SIG-M5 treated with dmso at 0.1 percent for 504 hours (cell line): ENCODE measurements at regions not wholly inside any gene's neighbourhood (a gene's known extent, or its start where the extent isn't known, plus 50 kb on each side); places are given as distances from the start of the nearest gene placed in this dataset.
A peak's percentile ranks its signal among the peaks of the same experiment; 100 is the strongest.

Experiments used
- DNase-seq: peaks from one replicate; lab custom pipeline; 2025; ENCODE audit not compliant: unreplicated experiment; lab: John Stamatoyannopoulos, UW

- no peak for DNase-seq
Observed at GRCh38 chr17:74004056-74004455, 199.4 kb upstream of the RPL38 start.

GRCh38 chr17:74005790-74006189 is 197.7 kb upstream of the RPL38 start:
- no peak for DNase-seq

DNA sequence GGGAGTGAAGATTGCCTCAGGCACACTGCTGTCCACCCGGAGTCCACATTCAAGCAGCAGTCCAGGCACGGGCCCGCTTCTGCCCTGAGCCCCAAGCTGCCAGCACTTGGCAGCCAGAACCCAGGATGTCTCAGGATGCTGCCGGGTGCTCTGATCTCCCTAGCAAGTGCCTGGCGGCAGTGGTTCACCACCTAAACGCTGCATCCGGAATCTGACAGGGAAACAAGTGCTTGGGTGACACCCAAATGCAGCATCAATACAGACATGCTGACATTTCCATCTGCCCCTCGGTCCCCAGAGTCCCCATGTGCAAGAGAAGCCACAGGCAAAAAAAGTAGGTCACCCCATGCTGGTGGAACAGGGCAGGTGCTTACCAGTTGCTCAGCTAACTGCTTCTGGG is 197.1 kb upstream of the RPL38 start:
- DNase-seq = no peak

DNA sequence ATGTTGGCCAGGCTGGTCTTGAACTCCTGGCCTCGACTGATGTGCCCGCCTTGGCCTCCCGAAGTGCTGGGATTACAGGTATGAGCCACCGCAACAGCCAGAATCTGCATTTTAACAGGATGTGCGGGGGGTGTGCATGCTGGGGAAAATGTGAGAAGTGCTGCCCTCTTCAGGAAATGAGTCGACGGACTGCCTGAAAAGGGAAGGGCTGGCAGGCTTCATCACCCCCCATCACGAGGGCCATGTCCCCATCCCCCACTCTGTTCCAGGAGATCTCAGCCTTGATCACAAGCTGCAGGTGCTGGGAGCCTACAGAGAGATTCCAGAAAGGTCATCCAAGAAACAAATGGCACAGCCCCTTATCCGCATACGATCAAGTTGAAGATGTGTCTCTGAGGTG is 195.3 kb upstream of the RPL38 start:
- peak; percentile 40 for DNase-seq

- no peak for DNase-seq
Observed at GRCh38 chr17:74009056-74009625, 194.3 kb upstream of the RPL38 start.

DNA sequence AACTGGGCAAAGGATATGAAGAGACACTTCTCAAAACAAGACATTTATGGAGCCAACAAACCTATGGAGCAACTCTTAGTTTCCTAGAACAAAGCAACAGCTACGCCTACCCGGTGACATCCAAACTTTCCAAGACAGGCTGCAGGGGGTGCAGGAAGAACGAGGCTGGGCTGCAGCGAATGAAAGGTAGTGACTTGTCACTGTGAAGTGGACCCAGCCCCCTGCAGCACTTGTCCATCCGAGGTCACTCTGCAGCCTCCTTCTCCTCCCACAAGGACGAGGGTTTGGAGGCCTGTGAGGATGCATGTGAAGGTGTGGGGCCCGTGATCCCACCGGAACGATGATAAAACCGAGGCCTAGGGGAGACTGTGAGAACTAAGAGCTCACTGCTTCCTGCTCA is 192.6 kb upstream of the RPL38 start:
- no peak for DNase-seq

DNA sequence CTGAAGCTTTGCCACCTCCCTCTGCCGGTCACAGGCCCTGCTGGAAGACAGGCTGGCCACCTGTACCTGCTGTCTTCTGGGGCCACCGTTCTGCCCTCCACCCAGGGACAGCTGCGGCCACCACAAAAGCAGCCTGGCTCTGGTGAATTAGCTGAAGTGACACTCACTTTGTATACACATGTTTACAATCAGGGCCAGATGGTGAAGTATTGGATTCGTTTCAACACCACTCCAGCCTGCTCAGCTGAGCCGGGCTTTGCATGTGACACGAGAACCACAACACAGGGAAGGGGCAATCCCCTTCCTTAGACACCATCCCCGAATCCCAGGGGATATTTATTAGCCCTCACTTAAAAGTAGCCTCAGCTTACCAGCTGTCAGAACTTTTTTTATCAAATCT is 191.5 kb upstream of the RPL38 start:
- no peak for DNase-seq

DNA sequence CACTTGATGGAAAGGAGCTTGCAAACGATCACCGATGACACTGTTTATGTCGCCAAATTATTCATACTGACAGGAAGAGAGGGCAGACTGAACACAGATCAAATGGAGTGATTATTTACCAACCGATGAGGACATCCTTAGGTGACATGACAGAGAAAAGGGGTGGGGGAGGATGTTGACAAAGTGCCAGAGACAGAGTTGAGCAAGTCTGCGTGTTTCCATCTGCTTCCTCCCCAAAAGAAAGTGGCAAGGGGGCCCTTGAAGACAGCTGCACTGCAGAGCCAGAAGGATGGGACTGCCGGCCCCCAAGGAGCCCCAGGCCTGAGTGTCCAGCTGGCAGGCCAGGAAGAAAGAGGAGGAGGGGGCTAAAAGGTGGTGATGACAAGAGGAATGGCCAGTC is 191.0 kb upstream of the RPL38 start:
- peak; percentile 39 for DNase-seq

GRCh38 chr17:74015316-74015715 is 188.2 kb upstream of the RPL38 start:
- DNase-seq = no peak

- no peak for DNase-seq
Observed at GRCh38 chr17:74015990-74016389, 187.5 kb upstream of the RPL38 start.

DNA sequence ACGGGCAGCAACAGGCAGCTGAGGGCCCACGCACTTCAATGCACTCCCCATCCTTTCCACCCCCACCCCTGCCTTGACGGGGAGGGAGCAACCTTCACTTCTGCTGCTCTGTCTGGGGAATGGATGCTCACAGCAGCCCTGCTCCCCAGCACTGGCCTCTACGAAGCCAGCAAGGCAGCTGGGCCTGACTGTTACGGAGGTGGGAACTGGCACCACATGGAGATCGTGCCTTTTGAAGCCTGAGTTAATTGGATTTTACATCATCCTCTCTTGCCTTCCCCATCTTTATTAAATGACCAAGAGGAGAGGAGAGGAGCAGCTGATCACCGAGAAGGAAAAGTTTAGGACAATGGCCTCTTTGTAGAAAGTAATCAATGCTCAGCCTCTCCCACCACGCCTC is 187.0 kb upstream of the RPL38 start:
- no peak for DNase-seq

- no peak for DNase-seq
Observed at GRCh38 chr17:74017466-74017865, 186.0 kb upstream of the RPL38 start.

GRCh38 chr17:74018115-74018514 is 185.4 kb upstream of the RPL38 start:
- no peak for DNase-seq

DNA sequence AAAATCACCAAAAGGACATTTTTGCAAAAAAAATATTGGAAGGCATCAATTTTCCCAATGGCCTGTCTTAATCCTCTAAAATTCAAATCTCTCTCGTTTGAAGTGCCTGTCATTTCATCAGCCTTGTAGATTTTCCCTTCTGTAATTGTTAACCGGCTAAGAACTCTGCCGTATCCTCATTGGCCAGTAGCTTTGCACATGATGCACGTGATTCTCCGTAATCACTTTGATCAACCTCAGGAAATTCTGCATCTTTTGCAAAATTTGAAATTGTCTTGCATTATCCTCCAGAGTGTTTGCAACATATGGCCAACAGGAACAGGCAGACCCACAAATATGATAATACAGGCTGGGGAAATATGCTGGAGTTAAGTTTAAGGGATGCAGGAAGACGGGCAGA is 184.2 kb upstream of the RPL38 start:
- no peak for DNase-seq

GRCh38 chr17:74019860-74020259 is 183.6 kb upstream of the RPL38 start:
- no peak for DNase-seq

GRCh38 chr17:74020522-74020921 is 183.0 kb upstream of the RPL38 start:
- no peak for DNase-seq

- DNase-seq = no peak
Observed at GRCh38 chr17:74024871-74025531, 178.5 kb upstream of the RPL38 start.

DNA sequence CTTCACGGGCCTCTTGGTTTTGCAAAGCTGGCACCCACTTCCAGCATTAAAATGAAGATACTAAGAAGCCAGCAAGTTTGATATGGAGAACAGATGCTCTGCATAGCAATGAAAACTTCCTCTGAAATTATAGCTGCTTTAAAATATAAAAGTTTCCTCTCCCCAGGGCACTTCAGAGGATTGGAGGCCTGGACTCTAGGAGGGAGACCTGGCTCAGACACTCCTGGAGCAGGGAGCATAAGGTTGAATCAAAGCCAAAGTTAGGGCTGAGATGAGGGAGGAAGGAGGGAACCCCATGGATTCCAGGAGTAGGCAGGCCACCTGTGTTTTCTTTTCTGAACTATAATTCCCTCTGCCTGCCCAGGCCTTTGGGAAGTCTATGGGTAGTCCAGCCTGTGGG is 176.0 kb upstream of the RPL38 start:
- DNase-seq = no peak

DNA sequence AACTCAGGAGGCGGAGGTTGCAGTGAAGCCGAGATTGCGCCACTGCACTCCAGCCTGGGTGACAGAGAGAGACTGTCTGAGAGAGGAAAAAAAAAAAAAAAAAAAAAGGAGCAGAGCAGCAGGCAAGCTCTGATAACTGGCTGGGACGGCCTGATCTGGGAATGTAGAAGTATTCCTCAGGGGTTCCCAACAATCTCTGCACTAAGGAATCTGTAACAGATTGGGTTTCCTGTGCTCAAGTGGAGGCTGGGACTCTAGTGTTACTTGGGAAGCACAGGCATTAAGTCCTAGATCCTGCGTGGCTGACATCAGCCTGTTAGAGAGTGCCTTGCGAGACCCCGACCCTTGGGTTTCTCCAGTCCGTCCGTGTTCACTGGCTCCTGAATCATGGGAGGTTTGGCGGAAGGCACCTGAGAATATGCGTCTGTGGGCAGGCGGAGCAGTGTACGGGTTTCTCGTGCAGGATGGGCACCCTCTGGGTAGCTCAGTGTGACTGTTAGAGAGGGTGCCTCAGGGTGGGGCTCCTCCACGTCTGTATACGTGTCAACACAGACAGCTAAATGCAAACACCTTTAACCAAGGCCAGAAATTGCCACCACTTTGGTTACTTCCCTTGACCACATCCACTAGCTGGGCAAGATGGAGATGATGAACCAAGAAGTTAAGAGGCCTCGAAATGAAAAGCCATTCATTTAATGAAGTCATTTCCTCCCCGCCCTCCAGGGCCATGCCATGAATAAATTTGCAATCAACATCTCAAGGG is 174.9 kb upstream of the RPL38 start:
- DNase-seq = no peak

DNA sequence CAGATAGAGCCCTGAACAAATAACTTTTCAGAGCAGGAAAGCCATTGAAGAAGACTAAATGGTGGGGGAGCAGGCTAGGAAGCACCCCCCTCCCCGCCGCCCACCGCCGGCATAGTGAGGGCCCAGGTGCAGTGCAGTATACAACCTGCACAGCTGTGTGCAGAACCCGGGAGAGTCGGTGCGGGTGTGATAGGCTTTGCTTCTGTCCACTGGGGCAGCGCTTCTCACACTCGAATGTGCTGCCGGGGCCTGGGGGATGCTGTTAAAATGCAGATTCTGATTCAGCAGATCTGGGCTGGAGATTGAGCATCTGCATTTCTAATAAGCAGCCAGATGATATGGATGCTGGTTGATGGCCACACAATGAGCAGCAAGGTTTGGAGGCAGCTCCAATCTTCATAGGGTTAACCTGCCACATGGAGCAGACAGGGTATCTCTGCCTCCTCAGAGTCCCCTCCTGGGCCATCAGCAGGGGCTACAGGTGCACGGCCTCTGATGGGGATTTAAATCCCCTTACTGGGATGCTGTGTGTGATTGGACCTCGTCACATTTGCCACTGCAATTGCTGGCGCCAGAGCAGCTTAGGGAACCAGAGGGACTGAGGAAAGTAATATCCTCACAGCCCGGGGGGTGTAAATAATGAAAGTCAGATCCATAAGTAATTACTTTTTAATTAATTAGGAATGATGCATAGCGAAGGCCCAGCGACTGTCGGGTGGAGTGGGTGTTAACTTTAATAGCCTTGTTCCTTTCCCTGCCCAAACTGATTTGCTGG is 172.0 kb upstream of the RPL38 start:
- DNase-seq = no peak

GRCh38 chr17:74032222-74032621 is 171.3 kb upstream of the RPL38 start:
- DNase-seq = no peak

DNA sequence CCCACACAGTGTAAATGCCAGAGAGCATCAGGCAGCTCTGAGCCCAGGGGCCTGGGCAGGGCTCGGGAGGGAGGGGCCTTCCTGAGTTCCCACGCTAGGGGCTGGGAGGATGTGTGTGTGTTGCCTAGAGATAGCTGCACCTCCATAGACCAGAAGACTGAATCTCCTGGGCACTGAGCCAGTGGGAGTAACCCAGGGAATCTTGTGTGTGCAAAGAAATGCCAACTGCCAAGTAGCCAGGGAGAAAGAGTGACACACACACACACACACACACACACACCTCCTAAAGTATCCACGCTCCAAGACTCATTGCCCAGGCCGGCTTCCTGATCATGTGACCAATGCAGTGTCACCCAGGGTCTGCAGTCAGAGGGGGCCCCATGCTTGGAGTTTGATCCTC is 166.2 kb upstream of the RPL38 start:
- DNase-seq = peak; percentile 13
